ENCODE measurements at regions not wholly inside any gene's neighbourhood (a gene's known extent, or its start where the extent isn't known, plus 50 kb on each side); places are given as distances from the start of the nearest gene placed in this dataset.

DNA sequence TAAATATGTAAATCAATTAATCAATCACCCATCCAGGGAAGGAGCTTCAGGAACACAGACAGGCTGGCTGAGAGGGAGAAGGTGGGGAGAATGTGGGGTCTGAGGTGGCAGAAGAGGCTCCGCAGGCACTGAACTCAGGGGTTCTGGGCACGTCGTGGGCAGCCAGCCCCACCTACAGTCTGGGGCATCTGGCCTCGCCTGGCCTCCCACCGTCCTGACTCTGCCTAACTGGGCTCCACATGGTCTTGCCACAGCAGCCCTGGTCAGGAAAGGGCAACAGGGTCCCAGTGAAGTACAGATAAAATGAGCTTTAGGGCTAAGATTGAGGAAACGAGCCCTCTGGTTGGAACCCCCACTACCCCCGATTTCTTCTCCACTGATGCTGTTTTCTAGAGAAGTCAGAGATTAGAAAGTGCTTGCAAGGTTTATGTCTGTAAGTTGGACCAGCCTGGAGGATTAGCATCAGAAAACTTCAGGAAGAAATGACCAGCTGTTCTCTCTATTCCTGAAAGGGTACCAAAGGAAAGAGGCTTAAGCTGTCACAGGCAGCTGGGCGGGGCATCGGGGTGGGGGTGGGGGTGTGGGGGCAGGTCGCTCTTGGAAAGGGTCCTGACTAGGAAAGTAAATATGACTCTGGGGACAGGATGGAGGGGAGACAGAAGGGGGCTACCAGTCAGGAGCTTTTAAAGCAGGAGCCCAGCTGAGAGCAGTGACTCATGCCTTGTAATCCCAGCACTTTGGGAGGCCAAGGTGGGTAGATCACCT is 261.7 kb downstream of the BUD13 start:
- no peaks in the 10 kb centered on the region for H3K9me2 ChIP-seq (ENCODE audit: low read depth, low read length)
- no peaks in the 10 kb centered on the region for H3K4me1 ChIP-seq (ENCODE audit: insufficient read depth, low read length, severe bottlenecking)
- no peak overlapping the region for H3K27ac ChIP-seq (ENCODE audit: low read depth, low read length, poor library complexity, severe bottlenecking)
- H3K79me2 ChIP-seq (ENCODE audit: insufficient read depth, low read length) = no peaks in the 10 kb centered on the region
- H3K27me3 ChIP-seq (ENCODE audit: insufficient read depth, low read length) = no peaks in the 10 kb centered on the region
- H3K36me3 ChIP-seq (ENCODE audit: insufficient read depth, low read length) = no peaks in the 10 kb centered on the region
- H3K4me3 ChIP-seq (ENCODE audit: low read depth, low read length, poor library complexity, severe bottlenecking) = no peak overlapping the region
- H3K4me2 ChIP-seq (ENCODE audit: low read length) = no peak overlapping the region
- H3K9me3 ChIP-seq (ENCODE audit: low read length) = no peaks in the 10 kb centered on the region
- TF ChIP-seq EZH2 (IDR thresholded peaks at IDR 0.05; ENCODE audit: borderline replicate concordance, low read length) (no peak), CTCF (IDR thresholded peaks at IDR 0.05; ENCODE audit: low read length) (no peak)
- no peaks in the 10 kb centered on the region for H3F3A ChIP-seq (ENCODE audit: insufficient read depth, low read length)
- no peak overlapping the region for H2AFZ ChIP-seq (ENCODE audit: low read length)
- H4K20me1 ChIP-seq (ENCODE audit: insufficient read depth, low read length) = no peaks in the 10 kb centered on the region
- H3K9ac ChIP-seq (ENCODE audit: low read length) = no peak overlapping the region

DNA sequence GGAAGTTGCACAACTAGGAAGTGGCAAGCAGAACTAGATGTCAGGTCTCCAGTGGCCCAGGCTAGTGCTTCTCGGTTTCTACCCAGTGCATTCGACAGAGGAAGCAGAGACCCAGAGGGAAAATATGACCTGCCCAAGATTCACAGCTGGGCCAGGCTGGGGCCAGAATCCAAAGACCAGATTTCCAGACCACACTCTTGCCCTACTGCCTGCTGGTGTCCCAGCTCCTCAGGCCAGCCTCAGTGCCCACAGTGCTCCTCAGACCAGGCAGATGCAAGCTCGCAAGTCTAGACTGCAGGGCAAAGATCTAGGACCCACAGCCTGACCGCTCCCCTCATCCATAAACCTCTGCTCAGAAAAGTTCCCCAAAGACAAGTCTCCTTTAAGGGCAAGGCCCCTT is 262.6 kb downstream of the BUD13 start:
- Histone ChIP-seq H3K27ac (ENCODE audit: low read depth, low read length, poor library complexity, severe bottlenecking) (no peak overlapping the region), H3K4me2 (ENCODE audit: low read length) (no peak overlapping the region), H3K9me3 (ENCODE audit: low read length) (no peaks in the 10 kb centered on the region), H3K4me1 (ENCODE audit: insufficient read depth, low read length, severe bottlenecking) (no peaks in the 10 kb centered on the region), H3K9ac (ENCODE audit: low read length) (no peak overlapping the region), H3K27me3 (ENCODE audit: insufficient read depth, low read length) (no peaks in the 10 kb centered on the region), H3K4me3 (ENCODE audit: low read depth, low read length, poor library complexity, severe bottlenecking) (no peak overlapping the region), H2AFZ (ENCODE audit: low read length) (no peak overlapping the region), H4K20me1 (ENCODE audit: insufficient read depth, low read length) (no peaks in the 10 kb centered on the region), H3F3A (ENCODE audit: insufficient read depth, low read length) (no peaks in the 10 kb centered on the region), H3K79me2 (ENCODE audit: insufficient read depth, low read length) (no peaks in the 10 kb centered on the region), H3K36me3 (ENCODE audit: insufficient read depth, low read length) (no peaks in the 10 kb centered on the region), H3K9me2 (ENCODE audit: low read depth, low read length) (no peaks in the 10 kb centered on the region)
- TF ChIP-seq EZH2 (IDR thresholded peaks at IDR 0.05; ENCODE audit: borderline replicate concordance, low read length) (no peak), CTCF (IDR thresholded peaks at IDR 0.05; ENCODE audit: low read length) (no peak)

DNA sequence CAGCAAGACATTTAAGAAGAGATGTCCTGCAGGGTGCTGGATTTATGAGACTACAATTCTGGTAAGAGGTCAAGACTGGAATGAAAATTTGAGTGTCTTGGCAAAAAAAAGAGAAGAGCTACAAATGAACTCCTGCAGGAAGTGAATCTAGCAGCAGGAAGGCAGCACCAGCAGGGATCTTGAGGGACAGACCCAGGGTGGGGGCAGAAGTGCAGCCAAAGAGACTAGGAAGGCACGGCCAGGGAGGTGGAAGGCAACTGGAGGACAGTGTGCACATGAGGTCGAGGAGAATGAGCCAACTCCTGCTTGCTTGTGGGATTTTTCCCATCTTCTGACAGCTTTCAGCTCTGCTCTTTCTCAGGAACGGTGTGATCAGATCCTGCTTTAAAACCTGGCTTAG is 263.2 kb downstream of the BUD13 start:
- Histone ChIP-seq H3K36me3 (ENCODE audit: insufficient read depth, low read length) (no peaks in the 10 kb centered on the region), H3K27ac (ENCODE audit: low read depth, low read length, poor library complexity, severe bottlenecking) (no peak overlapping the region), H3K4me1 (ENCODE audit: insufficient read depth, low read length, severe bottlenecking) (no peaks in the 10 kb centered on the region), H3K27me3 (ENCODE audit: insufficient read depth, low read length) (no peaks in the 10 kb centered on the region), H3K79me2 (ENCODE audit: insufficient read depth, low read length) (no peaks in the 10 kb centered on the region), H3K9me2 (ENCODE audit: low read depth, low read length) (no peaks in the 10 kb centered on the region), H2AFZ (ENCODE audit: low read length) (no peak overlapping the region), H3K4me3 (ENCODE audit: low read depth, low read length, poor library complexity, severe bottlenecking) (no peak overlapping the region), H3K9me3 (ENCODE audit: low read length) (no peaks in the 10 kb centered on the region), H4K20me1 (ENCODE audit: insufficient read depth, low read length) (no peaks in the 10 kb centered on the region), H3K4me2 (ENCODE audit: low read length) (no peak overlapping the region), H3F3A (ENCODE audit: insufficient read depth, low read length) (no peaks in the 10 kb centered on the region), H3K9ac (ENCODE audit: low read length) (no peak overlapping the region)
- TF ChIP-seq EZH2 (IDR thresholded peaks at IDR 0.05; ENCODE audit: borderline replicate concordance, low read length) (no peak), CTCF (IDR thresholded peaks at IDR 0.05; ENCODE audit: low read length) (no peak)

All from OCI-LY1 (cell line).